A673 (cell line): ENCODE measurements at regions not wholly inside any gene's neighbourhood (a gene's known extent, or its start where the extent isn't known, plus 50 kb on each side); places are given as distances from the start of the nearest gene placed in this dataset.

Experiments
- EZH2 ChIP-seq: fragments of 200-600 bp; sonication (generic); IDR thresholded peaks from 2 replicates; pipeline ENCODE4 v1.6.1; 2017; ENCODE audit warnings: borderline replicate concordance, low read depth, mild to moderate bottlenecking, mixed read lengths, antibody characterized with exemption, low read length; ENCODE audit not compliant: poor library complexity, severe bottlenecking
- TF ChIP-seq, protein P1 (sequence below): fragments of 300-800, 200-600 bp; sonication (generic); conservative IDR thresholded peaks from 2 replicates; pipeline ENCODE4 v1.5.1; 2017; ENCODE audit warnings: low read depth, mild to moderate bottlenecking, antibody characterized with exemption, low read length, moderate library complexity, mixed read lengths

GRCh38 chr9:96072930-96073329, 197.4 kb downstream of the ERCC6L2 start:
- TF ChIP-seq, protein P1, sequence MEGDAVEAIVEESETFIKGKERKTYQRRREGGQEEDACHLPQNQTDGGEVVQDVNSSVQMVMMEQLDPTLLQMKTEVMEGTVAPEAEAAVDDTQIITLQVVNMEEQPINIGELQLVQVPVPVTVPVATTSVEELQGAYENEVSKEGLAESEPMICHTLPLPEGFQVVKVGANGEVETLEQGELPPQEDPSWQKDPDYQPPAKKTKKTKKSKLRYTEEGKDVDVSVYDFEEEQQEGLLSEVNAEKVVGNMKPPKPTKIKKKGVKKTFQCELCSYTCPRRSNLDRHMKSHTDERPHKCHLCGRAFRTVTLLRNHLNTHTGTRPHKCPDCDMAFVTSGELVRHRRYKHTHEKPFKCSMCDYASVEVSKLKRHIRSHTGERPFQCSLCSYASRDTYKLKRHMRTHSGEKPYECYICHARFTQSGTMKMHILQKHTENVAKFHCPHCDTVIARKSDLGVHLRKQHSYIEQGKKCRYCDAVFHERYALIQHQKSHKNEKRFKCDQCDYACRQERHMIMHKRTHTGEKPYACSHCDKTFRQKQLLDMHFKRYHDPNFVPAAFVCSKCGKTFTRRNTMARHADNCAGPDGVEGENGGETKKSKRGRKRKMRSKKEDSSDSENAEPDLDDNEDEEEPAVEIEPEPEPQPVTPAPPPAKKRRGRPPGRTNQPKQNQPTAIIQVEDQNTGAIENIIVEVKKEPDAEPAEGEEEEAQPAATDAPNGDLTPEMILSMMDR: no peak
- no peak for TF ChIP-seq EZH2
